D341Med (cell line): ENCODE measurements at regions not wholly inside any gene's neighbourhood (a gene's known extent, or its start where the extent isn't known, plus 50 kb on each side); places are given as distances from the start of the nearest gene placed in this dataset.

Experiments
- DNase-seq: peaks from one replicate; pipeline ENCODE4 v3.0.0; 2012; ENCODE audit warnings: low spot score

- DNase-seq, result no peak
Measured at GRCh38 chr22:27148886-27149470, 491.6 kb downstream of the MIAT start.

- no peak for DNase-seq
Measured at GRCh38 chr22:27149921-27150543, 492.6 kb downstream of the MIAT start.

- no peak for DNase-seq
Measured at GRCh38 chr22:27150544-27150941, 493.2 kb downstream of the MIAT start.

- no peak for DNase-seq
Measured at GRCh38 chr22:27151407-27151806, 494.0 kb downstream of the MIAT start.

GRCh38 chr22:27152033-27152432 lies 494.6 kb downstream of the MIAT start:
- no peak for DNase-seq

GRCh38 chr22:27152883-27153282 lies 495.5 kb downstream of the MIAT start:
- DNase-seq, result no peak

GRCh38 chr22:27153386-27153785 lies 496.0 kb downstream of the MIAT start:
- DNase-seq, result no peak

- DNase-seq, result no peak
Measured at GRCh38 chr22:27154717-27155116, 497.3 kb downstream of the MIAT start.

GRCh38 chr22:27156821-27157489 lies 499.6 kb downstream of the MIAT start:
- no peak for DNase-seq

- DNase-seq, result no peak
Measured at GRCh38 chr22:27157666-27158370, 500.4 kb downstream of the MIAT start.

- no peak for DNase-seq
Measured at GRCh38 chr22:27159016-27159415, 501.6 kb downstream of the MIAT start.

GRCh38 chr22:27159716-27160295 lies 502.4 kb downstream of the MIAT start:
- DNase-seq, result no peak

GRCh38 chr22:27163162-27164137 lies 506.1 kb downstream of the MIAT start:
- DNase-seq, result no peak

GRCh38 chr22:27164781-27165503 lies 507.6 kb downstream of the MIAT start:
- no peak for DNase-seq

GRCh38 chr22:27168681-27169080 lies 511.3 kb downstream of the MIAT start:
- no peak for DNase-seq

- no peak for DNase-seq
Measured at GRCh38 chr22:27170491-27170890, 513.1 kb downstream of the MIAT start.

GRCh38 chr22:27171212-27171611 lies 513.8 kb downstream of the MIAT start:
- no peak for DNase-seq

- DNase-seq, result no peak
Measured at GRCh38 chr22:27173530-27173929, 516.1 kb downstream of the MIAT start.

- no peak for DNase-seq
Measured at GRCh38 chr22:27175021-27175838, 517.8 kb downstream of the MIAT start.

- no peak for DNase-seq
Measured at GRCh38 chr22:27175974-27176373, 518.6 kb downstream of the MIAT start.
